T-helper 22 cell (primary cell): ENCODE measurements at regions not wholly inside any gene's neighbourhood (a gene's known extent, or its start where the extent isn't known, plus 50 kb on each side); places are given as distances from the start of the nearest gene placed in this dataset.

Experiments used
- DNase-seq: peaks from one replicate; pipeline ENCODE4 v3.0.0-alpha.2; 2020; ENCODE audit warnings: low read depth

GRCh38 chr21:36630485-36631206, 68.3 kb upstream of the SIM2 start:
- peak; percentile 1 for DNase-seq

DNA sequence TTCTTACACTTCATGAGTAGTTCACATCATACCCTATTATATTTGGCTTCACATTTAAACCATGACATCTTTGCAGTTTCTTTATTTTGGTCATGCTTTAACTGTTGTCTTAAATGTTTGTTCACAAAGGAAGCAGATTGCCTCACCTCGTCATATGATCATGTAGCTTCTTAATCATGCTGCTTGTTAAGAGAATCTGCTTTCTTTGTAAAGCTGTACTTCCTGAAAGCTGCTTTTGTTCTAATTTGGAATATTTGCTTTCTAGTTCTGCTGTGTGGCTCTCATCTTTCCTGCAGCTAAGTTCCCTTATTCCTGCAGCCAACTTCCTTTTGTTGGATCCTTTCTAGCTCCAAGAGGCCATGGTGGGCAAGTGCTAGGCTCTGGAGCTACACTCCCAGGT, 62.9 kb upstream of the SIM2 start:
- DNase-seq: no peak

GRCh38 chr21:36636439-36636838, 62.5 kb upstream of the SIM2 start:
- DNase-seq: no peak

GRCh38 chr21:36639769-36640168, 59.1 kb upstream of the SIM2 start:
- DNase-seq: no peak

DNA sequence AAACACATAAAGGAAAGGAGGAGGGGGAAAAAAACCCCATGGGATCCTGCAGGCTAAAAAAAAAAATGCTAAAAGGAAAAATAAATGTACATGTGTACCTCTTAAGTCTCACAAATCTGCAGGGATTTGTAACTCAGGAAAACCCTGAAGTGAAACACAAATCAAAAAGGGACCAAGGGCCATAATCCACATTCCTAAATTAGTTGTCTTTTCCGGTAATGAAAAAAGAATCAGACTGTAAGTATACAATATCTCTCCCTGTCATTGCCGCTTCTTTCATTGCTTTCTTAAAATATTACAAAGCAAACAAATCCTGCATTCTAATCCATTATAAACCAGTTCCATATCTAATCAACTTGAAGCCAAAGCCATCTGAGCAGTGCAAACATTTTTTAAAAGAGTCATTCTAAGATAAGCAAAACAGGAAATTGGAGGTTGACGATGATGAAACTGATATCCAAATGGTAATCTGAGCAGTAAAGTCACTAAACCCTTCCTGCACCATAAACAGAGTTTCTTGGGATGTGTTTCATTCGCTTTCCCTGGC, 58.7 kb upstream of the SIM2 start:
- DNase-seq: no peak

- DNase-seq: no peak
Measured at GRCh38 chr21:36640721-36641244, 58.1 kb upstream of the SIM2 start.

DNA sequence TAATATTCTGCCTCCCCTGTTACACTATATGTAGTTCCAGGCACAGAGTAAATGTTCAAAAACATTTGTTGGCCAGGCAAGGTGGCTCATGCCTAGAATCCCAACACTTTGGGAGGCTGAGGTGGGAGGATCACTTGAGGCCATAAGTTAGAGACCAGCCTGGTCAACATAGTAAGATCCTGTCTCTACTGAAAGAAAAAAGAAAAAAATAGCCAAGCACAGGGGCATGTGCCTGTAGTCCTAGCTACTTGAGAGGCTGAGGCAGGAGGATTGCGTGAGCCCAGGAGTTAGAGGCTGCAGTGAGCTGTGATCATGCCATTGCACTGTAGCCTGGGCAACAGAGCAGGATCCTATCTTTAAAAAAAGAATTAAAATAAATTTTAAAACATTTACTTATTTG, 57.6 kb upstream of the SIM2 start:
- no peak for DNase-seq

DNA sequence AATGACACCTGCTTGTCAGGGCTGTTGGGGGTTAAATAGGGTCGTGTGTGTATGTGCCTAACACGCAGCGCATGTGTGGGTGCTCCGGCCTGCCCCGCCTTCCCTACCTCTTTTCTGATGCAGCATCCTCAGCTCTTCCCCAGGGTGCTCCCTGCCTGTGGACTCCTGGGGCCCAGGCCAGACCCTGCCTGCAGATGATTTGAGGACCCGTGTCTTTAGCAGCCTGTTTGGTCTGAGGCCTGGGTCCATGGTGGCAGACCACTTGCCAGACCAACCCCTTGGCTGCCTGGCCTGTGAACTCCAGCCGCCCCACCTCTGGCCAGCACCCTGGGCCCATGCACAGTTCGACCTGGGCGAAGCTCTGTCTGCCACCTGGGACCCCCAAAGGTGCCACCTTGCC, 57.0 kb upstream of the SIM2 start:
- DNase-seq: no peak

GRCh38 chr21:36642777-36643176, 56.1 kb upstream of the SIM2 start:
- DNase-seq: no peak

DNA sequence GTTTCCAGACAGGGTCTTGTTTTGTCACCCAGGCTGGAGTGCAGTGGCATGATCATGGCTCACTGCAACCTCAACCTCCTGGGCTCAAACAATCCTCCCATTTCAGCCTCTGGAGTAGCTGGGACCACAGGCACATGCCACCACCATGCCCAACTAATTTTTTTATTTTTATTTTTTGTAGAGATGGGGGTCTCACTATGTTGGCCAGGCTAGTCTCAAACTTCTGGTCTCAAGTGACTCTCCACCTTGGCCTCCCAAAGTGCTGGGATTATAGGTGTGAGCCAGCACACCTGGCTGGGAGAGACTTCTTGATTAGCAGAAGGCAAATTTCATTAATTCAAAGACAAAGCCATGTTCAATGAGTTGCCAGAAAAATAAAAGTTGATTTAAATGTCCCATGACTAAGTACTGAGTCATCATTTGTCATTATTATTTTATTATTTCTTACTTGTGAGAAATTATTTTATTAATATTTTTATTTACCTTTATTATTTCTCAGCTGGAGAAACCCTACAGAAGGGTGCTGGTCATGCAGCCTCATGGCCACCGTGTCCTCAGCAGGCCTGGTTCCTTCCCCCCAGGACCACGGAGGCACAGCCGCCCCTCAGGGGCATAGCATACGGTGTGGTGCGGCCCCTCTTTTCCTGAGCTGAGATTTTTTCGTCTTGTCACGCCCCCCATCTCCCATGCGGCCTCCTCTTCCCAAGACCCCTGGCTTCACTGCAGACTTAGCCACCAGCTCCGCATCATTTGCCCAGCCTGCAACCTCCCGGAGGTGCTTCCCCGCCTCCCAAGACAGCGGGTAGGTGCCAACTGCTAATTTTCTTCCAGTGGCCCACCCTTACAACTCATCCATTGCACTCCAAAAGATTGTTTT, 55.3 kb upstream of the SIM2 start:
- DNase-seq: no peak

DNA sequence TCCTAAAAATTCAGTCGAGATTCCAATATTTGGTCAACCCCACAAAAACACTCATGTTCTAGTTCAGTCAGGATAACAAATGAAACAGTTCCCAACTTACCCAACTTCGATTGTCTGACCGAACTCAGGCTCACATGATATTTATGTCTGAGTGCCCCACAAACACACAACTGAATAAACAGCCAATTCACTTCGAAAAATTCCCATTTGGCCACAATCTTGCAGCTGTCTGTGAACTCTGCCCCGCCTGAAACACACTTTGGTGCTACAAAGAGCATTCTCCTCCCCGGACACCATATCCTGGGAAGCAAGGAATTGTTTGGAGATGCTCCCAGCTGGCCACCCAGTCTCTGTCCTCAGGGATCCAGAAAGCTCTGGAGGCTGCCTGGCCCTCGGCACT, 52.9 kb upstream of the SIM2 start:
- DNase-seq: no peak

GRCh38 chr21:36646645-36647044, 52.3 kb upstream of the SIM2 start:
- no peak for DNase-seq

DNA sequence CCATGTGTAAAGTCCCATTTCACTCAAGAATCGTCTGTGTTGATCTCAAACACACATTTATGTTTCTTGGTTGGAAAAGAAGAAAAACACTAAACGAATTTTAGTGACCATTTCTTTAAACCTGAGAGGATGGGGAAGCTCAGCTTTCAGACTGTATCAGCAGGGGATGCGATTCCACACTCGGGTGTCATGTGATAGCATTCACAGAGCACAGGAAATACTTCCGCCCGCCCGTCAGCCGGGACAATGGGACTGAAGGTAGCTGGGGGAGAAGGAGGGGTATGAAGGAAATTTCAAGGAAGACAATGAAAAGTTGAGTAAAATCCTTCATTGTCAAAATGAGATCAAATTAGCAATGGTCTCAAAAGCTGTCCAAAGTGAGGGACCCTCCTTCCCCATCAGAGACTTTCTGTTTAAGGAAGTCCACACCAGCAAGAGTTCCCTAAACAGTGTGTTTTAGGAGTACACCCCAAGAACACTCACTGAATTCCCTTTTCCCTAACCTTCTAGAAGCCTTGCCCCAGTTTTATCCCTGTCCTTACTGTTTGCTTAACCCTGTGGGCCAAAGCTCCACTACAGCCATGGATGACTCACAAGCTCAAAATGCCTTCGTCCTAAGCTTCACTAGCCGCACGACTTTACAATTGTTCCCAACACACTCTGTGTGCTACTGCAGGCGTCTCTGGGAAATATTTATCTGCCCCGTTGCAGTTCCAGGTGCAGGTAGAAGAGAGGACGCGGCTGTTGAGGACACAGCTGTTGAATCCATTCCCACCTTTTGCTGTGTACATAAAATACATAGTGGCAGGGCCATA, 51.4 kb upstream of the SIM2 start:
- no peak for DNase-seq
